ENCODE measurements at regions not wholly inside any gene's neighbourhood (a gene's known extent, or its start where the extent isn't known, plus 50 kb on each side); places are given as distances from the start of the nearest gene placed in this dataset.
"Not testable (repeated sequence)": the region's sequence is repeated elsewhere in the genome, so short reads cannot be mapped to it uniquely, and the experiment has no call there.

DNA sequence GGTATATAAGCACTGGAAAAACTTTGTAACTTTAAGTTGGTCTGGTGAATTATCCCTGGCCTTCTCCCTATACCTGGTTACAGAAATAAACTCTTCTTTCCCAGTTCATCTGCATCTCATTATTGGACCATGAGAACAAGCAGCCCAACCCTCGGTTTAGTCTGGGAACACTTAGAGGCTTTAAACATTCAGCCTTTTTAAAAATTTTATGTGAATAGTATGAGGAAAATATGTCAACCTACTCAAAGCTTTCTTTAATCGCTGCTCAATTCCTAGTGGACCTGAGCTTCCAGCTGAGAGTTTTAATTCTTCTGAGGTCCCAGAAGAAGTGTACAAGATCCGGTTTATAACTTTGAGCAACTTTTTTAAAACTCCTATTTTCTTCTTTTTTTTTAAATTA lies 358.6 kb upstream of the NOCT start:
- DNase-seq: no peak

DNA sequence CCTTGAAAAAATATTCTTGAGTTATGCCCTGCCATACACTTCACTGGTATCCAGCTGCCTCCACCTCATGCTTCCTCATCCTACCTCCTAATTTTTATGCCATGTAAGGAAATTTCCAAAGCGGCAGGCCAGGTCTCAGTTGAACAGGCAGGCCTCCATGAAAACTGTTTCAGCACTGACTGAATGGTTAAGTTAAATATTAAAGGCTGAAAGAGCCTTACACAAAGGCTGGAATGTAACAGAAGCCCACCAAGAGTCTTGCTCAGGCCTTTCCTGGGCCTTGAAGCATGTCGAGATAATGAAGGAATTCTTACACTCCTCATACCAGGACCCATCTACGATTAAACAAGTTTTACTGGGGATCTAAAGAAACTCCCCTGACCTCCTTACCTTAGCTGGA lies 359.6 kb upstream of the NOCT start:
- DNase-seq: no peak

DNA sequence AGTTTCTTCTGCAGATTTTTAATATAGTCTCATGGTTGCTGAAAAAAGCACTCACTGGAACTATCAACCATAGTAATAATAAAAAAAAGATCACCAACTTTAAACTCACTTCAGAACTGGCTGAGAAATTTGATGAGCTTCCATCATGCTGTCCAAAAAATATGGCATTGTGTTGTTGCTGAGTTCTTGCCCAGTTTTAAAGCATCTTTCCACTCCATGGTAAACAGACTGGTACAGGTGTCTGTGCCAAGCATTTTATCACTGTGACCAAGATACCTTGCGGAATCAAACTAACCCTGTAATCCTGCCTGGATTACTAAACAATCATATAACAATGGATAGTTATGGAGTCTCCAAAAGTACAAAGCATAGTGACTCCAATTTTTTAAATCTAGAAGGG lies 360.3 kb upstream of the NOCT start:
- DNase-seq: no peak

DNA sequence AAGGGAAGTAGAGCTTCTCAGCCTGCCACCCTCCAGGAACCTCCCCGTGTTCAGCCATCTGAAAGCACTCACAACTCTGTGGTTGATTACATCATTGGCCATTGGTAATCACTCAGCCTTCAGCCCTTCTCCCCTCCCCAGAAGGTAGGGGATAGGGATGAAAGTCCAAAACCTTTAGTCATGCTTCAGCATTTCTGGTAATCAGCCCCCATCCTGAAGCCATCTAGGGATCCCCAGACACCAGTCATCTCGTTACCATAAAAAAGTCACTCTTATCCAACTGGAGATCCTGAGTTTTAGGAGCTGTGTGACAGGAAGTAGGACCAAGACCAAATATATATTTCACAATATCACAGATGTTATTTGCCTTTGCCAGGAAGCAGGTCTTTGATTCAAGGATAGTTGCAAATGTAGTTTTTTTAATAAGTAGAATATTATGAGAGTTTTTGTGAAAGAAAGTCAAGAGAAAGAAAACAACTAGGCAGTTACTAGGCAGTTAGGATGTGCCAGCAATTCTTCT lies 364.6 kb upstream of the NOCT start:
- DNase-seq: no peak

DNA sequence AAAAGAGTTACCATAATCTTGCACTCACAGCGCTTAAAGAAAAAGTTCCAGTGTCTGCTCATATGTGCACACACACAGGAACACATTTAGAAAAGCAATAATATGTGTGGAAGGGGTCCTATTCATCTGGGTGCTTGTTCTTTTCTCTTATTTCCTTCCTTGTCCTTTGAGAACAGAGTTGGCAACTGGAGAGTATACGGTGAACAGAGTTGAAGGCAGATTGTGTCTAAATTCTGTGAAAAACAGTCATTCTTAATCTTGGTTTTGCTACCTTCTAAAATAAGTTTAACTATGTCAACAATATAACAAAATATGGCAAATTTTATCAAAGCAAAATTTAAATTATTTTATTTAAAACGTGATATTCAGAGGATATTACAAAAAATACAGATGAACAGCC lies 365.1 kb upstream of the NOCT start:
- no peak for DNase-seq

DNA sequence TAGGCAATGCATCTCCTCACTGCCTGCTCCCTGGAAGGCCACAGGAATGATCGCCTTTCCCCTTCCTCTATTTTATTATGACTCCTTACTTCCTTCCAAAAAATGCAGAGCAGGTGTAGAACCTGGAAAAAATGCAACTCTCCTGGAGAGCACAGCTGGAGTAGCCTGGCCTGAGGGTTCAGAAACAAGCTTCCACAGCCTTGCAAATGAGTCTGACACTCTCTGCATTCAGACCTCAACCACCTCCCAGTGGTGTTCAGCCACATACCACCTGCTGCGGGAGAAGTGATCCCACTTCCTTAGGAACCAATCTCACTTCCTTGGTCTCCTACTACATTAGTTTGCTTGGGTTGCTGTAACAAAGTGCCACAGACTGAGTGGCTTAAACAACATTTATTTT lies 368.1 kb upstream of the NOCT start:
- no peak for DNase-seq

DNA sequence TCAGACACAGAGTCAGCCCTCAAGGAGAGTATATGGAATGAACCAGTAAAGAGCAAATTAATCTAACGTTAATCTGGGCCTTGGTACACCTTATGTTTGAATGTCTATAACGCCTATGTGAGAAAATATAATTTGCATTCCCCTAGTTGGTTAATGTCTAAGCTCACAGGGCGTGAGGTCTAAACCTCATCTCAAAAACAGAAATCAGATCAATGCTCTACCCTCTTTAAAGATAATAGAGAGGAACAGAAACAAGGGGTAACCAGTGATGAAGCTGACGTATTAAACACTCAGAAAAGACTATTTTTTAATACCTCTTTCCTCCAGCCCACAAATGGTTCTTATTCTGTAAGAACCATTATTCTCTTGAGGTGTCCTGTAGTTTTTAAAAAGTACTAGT lies 369.2 kb upstream of the NOCT start:
- no peak for DNase-seq

DNA sequence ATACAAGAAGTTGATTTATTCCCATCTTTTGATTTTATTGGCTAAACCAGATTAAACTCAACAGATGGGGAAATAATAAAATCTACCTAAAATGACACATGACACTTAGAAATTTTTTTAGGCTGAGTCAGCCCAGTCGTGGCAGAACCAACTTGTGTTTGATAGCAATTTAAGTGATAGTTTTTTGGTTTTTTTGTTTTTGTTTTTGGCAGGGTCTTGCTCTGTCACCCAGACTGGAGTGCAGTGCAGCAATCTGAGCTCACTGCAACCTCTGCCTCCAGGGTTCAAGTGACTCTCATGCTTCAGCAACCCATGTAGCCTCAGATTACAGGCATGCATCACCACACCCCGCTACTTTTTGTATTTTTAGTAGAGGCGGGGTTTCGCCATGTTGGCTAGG lies 370.3 kb upstream of the NOCT start:
- no peak for DNase-seq

DNA sequence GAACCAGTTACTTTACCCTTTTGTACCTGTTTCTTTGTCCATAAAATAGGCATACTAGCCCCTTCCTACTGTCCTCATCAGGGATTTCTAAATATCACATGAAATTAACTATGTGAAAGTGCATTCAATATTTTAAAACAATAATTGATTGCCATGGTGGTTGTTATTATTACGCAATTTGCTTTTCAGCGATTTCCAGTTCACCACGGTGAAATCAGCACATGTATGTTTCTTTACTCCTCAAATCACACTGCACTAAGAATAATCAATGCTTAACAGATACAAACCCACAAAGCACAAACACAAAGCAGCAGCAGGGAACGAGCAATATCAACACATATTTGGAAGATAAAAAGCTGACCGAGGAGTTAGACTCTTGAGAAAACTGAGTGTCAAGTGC lies 371.3 kb upstream of the NOCT start:
- DNase-seq: no peak

DNA sequence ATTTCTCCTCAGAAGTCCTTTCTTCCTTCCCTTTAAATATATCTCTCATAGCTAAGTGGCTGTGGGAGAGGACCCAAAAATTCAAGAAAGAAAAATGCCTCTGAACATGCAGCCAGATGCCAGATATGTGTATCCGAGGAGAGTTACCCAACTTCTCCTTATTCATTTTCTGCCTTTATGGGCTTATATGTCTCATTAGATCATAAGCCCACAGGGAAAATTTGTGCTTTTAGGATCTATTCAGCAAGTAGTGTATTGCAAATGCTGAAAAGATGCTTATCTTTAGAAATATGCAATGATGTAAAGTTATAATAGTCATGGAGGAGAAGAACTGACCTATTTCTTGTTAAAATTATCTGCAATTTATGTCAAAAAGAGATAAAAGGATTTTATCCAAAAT lies 371.8 kb upstream of the NOCT start:
- DNase-seq: no peak

DNA sequence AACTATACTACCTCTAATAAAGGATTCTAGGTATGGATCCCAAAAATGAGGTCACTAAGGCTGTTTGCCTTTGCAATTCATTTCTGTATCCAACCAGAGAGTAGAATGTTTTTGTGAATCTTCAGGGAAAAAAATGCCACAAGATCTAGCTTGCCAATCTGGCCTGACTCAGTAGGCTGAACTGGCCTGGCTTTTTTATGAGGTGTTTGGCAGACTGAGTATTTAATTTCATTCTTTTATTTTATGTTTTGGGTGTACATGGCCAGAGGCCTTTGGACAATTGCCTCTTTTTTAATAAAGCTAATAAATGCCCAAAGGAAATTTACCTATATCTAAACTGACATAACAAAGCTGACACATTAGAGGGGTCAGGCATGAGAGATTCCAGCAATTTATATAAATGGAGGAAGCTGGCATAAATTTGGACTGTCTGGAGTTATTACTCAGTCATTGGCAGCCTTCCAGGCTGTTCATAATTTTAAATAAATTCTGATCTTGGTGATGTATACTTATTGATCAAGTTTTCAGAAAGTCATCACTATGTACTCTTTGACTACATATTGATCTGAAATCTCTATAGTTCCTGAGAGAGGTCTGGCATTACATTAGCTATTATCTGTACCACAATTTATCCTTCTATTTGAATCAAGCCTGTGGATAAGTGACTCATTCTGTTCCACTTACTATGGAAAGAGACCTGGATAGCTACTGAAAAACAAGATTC lies 376.4 kb upstream of the NOCT start:
- DNase-seq: no peak

DNA sequence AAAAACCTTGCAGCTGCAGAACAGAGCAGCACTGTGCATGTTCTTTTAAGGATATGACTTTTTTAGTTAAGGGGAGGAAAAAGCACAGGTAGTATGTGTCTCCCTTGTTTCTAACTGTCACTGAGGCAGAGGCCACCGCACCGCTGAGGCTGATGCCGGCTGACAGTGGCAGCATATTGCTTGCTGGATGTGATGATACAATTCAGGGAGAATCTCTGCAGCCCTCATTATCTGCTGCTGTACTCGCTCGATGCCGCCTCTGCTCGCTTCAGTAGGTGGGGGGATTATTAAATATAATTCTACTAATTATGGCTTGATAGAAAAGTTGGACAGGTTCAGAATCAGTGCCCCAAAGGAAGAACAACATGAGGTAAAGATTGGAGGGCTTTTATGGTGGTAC lies 378.8 kb upstream of the NOCT start:
- no peak for DNase-seq

DNA sequence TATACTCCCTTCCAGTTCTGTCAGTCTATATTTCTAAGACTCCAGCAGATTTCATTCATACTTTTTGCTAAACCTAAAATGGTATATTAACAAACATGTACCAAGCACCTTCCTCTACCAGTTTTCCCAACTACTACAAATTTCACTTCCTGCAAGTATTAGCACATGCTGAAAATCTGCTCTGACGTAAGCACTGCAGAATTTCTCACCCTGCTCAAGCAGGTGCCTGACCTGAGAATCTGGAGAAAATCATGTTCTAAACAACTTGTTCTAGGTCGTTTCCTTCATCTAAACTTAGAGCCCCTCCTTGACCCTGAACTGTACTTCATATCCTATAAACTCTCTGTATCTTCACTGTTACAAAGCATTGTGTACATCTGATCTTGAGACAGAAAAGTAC lies 380.7 kb upstream of the NOCT start:
- DNase-seq: no peak

DNA sequence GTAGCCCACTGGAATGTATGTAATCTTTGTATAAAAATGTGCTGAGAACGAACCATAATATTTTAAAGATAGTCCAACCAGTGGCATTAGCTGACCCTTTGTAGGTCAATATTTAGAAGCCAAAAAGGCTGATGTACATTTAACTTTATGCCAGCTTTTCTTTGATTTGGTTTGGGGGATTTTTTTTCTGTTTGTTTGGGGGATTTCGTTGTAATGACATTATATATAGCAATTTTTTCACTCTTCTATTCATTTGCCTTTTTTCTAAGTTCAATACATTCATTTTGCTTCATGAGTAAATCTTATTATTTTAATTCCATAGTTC lies 382.0 kb upstream of the NOCT start:
- DNase-seq: no peak

DNA sequence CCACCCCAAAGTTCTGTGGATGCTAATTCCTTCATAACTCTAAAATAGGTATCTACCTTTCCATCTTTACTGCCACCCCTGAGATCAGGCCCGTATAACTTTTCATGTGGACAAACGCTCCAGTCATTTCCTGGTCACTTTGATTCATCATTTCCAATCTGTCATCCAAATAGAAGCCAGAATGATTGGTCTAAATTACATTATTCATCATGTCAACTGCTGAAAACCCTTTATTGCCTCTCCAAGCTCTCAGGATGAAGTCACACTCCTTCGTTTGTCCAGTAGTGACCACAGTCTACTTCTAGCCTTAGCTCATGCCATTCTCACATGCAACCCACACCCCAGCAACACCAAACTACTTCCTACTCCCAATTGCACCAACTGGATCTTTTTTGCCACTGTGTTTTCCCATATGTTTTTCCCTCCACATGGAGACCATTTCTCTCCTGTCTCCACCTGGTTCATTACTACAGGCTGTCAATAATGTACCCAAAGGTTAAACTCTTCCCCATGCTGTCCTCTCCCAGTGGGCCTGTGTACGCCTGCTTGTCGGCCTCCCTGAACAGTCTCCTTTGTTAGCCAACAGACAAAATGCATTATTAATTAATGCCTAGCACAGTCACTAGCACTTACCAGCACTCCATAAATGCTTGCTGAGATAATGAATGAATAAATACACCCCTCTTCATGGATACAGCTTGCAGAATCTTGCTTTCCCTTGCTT lies 382.6 kb upstream of the NOCT start:
- no peak for DNase-seq

DNA sequence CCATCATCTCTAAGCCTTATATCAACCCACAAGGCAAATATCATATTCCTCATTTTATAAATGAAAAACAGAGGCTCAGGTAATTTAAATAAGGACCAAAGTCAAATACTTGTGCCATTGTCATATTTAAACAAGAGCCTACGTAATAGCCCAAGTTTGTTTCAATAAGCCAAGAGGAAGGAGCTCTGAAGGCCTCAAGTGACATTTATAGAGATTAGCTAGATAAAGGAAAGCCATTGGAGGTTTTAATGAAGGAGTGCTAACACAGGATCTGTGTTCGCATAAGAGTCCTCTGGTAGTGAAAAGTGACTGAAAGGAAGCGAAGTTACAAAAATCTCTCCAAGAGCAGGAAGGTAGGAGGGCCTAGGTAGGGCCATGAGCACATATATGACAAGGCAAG lies 384.9 kb upstream of the NOCT start:
- no peak for DNase-seq

DNA sequence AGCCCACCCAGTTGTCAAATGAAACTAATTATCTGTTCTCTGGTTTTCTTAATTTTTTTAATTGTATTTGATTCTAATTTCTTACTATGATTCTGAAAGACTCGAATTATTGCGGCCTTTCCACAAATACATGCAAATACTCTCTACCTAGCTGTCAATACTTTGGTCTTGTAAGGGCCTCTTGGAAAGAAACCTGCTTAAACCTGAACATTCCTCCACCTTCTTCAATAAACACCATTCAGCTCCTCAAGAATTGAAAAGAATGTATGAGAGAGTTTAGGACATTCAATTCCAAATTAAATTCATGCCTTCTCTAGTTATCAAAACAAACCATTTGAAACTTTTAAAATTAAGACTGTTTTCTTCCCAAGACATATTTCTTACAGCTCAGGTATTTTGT lies 385.9 kb upstream of the NOCT start:
- no peak for DNase-seq

DNA sequence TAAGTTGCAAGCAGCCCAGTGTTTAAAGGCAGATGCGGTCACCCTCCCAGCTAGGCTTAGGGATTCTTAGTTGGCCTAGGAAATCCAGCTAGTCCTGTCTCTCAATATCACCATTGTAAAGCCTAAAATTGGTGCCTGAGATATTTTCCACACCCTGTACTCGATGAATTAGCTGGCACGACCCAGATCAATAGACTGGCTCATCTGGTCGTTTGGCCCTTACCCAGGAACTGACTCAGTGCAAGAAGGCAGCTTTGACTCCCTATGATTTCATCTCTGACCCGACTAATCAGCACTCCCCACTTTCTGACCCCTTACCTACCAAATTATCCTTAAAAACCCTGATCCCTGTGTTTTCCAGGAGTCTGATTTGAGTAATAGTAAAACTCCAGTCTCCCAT lies 384.9 kb upstream of the SLC7A11 start:
- no peak for DNase-seq

DNA sequence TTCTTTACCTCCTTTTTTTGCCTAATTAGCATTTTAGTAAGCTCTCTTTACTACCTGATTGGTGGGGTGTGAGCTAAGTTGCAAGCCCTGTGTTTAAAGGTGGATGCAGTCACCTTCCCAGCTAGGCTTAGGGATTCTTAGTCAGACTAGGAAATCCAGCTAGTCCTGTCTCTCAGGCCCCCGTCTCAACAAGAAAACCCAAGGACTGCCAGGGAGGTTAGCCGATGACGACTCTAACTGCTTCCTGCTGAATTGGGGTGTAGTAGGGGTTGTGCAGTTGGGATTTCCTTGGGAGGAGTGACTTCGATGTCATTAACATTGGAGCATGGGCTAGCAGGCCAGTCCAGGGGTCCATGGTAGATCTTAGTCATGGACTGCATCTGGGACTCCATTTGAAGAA lies 380.2 kb upstream of the SLC7A11 start:
- DNase-seq: not testable (repeated sequence)

DNA sequence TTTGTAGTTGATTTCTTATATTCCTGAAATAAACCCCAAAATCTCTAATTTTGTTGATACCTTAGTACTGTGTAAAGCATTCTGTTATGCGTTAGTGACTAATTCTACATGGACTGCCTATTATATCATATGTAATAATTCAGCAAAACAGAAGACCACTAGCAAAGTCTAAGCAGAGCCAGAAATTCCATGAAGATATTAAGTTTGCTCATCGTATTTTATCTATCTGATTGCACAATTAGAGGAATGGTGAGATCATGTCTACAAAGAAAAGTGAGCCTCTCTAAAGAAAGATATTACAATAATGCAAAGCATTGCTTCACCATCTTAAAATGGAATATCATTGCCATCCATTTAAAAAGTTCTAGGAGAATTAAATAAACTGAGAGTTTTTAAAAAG lies 374.6 kb upstream of the SLC7A11 start:
- DNase-seq: no peak

DNA sequence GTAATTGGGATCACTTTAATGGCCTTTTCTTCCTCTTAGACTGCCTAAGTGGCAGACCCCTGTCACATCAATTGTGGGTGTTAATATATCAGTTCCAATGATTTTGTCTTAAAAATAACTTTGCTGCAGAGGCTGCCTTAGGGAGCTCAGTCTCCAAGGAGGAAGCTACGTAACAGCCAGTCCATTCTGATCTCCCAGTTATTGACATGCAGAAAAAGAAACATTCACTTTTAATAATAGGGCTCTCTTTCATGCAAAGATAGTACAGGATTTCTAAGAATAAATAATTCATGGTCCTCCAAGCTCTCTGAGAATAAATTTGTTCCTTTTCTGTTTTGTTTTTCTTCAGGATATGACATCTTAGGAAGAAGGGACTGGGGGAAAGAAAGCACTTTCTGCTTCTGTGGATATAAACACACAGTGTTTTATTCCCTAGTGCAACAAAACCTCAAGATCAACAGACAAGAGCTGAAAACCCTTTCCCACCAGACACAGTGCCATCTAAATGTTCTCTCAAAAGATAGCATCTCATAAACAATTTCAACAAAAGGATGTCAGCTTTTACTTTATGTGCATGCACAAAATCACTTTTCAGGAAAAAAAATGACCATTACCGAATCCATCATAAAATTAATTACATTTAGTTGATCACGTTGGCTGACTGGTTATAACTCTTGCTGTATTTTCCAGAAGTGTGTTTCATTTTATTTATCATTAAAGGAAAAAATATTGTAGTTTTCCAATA lies 372.4 kb upstream of the SLC7A11 start:
- no peak for DNase-seq

DNA sequence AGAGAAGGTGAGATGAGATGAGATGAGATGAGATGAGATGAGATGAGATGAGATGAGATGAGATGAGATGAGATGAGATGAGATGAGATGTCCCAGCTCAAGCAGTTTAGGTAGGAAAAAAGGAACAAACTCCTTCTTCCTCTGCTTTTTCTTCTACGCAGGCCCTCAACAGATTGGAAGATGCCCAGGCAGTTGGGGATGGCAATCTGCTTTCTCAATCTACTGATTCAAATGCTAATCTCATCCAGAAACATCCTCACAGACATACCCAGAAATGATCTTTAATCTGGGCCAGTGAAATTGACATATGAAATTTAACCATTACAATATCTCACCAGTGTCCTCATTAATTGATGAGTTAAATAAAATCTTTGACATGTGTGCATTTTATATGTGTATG lies 370.3 kb upstream of the SLC7A11 start:
- no peak for DNase-seq

DNA sequence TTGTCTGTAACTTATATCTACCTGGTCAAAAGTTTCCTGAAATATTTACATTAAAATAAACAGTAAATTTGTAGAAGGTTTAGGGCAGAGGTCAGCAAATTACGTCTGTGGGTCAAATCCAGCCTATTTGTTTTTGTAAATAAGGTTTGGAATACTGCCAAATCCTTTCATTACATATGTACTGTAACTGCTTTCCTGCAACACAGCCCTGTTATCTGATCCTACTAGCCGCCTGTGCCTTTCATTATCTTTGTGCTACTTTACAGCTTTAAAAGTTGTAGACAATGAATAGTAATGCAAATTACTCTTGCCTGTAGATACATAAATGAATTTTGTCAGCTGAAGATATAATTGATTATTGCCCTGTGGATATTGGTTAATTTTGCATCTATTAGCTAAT lies 369.6 kb upstream of the SLC7A11 start:
- no peak for DNase-seq

DNA sequence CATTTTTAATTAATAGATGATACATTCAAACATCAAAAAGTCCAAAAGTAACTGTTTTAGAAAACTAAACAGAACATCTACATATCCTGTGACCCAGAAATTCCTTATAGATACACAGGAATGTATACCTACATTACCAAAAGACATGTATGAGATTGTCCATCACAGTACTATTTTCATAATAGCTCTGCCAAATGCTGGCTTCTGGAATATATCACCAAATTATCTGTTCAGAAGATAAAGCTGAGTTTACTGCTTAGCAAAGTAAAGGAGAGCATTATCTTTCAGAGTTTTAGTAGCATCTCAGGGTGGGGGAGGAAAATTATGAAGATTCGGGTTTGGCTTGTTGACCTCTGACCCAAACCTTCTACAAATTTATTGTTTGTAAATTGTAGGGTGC lies 368.9 kb upstream of the SLC7A11 start:
- DNase-seq: no peak

All from activated T-cell treated with anti-CD3 and anti-CD28 coated beads for 4 hours (primary cell).